DOHH2 (cell line): ENCODE measurements at regions not wholly inside any gene's neighbourhood (a gene's known extent, or its start where the extent isn't known, plus 50 kb on each side); places are given as distances from the start of the nearest gene placed in this dataset.

Experiments used
- EZH2phosphoT487 ChIP-seq: fragments of 200-600 bp; sonication (generic); IDR thresholded peaks from 2 replicates; pipeline ENCODE4 v1.6.1; 2017; ENCODE audit warnings: borderline replicate concordance, mild to moderate bottlenecking, antibody characterized with exemption, low read length, moderate library complexity, mixed read lengths
- TF ChIP-seq, protein P1 (sequence below): fragments of 200-600 bp; sonication (generic); IDR thresholded peaks from one replicate; pipeline ENCODE4 v1.5.1; 2014; ENCODE audit warnings: antibody characterized with exemption, mild to moderate bottlenecking, low read depth, low read length; ENCODE audit not compliant: poor library complexity, severe bottlenecking

DNA sequence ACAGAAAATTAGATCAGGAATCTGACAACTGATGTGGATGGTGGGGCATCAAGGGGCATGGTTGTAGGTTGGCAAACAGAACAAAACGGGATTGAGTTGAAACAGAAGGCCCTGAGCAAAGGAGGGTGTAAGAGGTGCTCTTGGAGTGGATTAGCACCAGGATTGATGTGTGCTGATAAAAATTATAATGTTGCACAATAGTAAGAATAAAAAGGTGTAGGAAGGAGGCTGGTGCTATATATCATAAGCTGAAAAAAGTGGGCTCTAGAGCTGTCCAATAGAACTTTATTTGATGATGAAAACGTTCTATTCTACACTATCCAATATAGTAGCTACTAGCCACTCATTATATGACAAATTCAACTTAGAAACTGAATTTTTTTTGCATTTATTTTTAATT, 263.1 kb upstream of the GYPC start:
- TF ChIP-seq, protein P1, sequence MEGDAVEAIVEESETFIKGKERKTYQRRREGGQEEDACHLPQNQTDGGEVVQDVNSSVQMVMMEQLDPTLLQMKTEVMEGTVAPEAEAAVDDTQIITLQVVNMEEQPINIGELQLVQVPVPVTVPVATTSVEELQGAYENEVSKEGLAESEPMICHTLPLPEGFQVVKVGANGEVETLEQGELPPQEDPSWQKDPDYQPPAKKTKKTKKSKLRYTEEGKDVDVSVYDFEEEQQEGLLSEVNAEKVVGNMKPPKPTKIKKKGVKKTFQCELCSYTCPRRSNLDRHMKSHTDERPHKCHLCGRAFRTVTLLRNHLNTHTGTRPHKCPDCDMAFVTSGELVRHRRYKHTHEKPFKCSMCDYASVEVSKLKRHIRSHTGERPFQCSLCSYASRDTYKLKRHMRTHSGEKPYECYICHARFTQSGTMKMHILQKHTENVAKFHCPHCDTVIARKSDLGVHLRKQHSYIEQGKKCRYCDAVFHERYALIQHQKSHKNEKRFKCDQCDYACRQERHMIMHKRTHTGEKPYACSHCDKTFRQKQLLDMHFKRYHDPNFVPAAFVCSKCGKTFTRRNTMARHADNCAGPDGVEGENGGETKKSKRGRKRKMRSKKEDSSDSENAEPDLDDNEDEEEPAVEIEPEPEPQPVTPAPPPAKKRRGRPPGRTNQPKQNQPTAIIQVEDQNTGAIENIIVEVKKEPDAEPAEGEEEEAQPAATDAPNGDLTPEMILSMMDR, result no peak
- no peak for TF ChIP-seq EZH2phosphoT487
